BE2C (cell line): ENCODE measurements at regions not wholly inside any gene's neighbourhood (a gene's known extent, or its start where the extent isn't known, plus 50 kb on each side); places are given as distances from the start of the nearest gene placed in this dataset.

Experiments
- DNase-seq: peaks from one replicate; pipeline ENCODE4 v3.0.0-alpha.2; 2020
- H3K27me3 ChIP-seq: fragments of 250-450 bp; sonication (Bioruptor Pico); 2 replicates; pipeline ENCODE4 v1.5.1; 2020; ENCODE audit warnings: mild to moderate bottlenecking
- H3K36me3 ChIP-seq: fragments of 250-450 bp; sonication (Bioruptor Pico); 2 replicates; pipeline ENCODE4 v1.5.1; 2020; ENCODE audit warnings: mild to moderate bottlenecking
- H3K4me1 ChIP-seq: fragments of 250-450 bp; sonication (Bioruptor Pico); 2 replicates; pipeline ENCODE4 v1.5.1; 2020
- H3K4me3 ChIP-seq: 2 replicates; pipeline ENCODE4 v1.5.1; 2011; ENCODE audit warnings: low read depth, low read length
- H3K9me3 ChIP-seq: fragments of 250-450 bp; sonication (Bioruptor Pico); 2 replicates; pipeline ENCODE4 v1.5.1; 2020
- CTCF ChIP-seq: IDR thresholded peaks from 2 replicates; pipeline ENCODE4 v1.5.1; 2012; ENCODE audit warnings: mild to moderate bottlenecking, low read depth, low read length

GRCh38 chr2:234345921-234346320 lies 151.0 kb downstream of the ARL4C start:
- Histone ChIP-seq H3K9me3 (no peaks in the 10 kb centered on the region), H3K4me1 (no peaks in the 10 kb centered on the region), H3K4me3 (no peak overlapping the region), H3K27me3 (no peaks in the 10 kb centered on the region), H3K36me3 (no peaks in the 10 kb centered on the region)
- no peak for TF ChIP-seq CTCF
- no peak for DNase-seq

- Histone ChIP-seq H3K36me3 (no peaks in the 10 kb centered on the region), H3K9me3 (no peaks in the 10 kb centered on the region), H3K4me3 (no peak overlapping the region), H3K4me1 (no peaks in the 10 kb centered on the region), H3K27me3 (no peaks in the 10 kb centered on the region)
- DNase-seq: no peak
- no peak for TF ChIP-seq CTCF
Measured at GRCh38 chr2:234344012-234344411, 152.9 kb downstream of the ARL4C start.

- Histone ChIP-seq H3K9me3 (no peaks in the 10 kb centered on the region), H3K4me3 (no peak overlapping the region), H3K27me3 (no peaks in the 10 kb centered on the region), H3K4me1 (no peaks in the 10 kb centered on the region), H3K36me3 (no peaks in the 10 kb centered on the region)
- DNase-seq: no peak
- no peak for TF ChIP-seq CTCF
Measured at GRCh38 chr2:234343372-234343771, 153.5 kb downstream of the ARL4C start.

- no peak for DNase-seq
- TF ChIP-seq CTCF: no peak
- Histone ChIP-seq H3K9me3 (no peaks in the 10 kb centered on the region), H3K4me3 (no peak overlapping the region), H3K36me3 (no peaks in the 10 kb centered on the region), H3K27me3 (no peaks in the 10 kb centered on the region), H3K4me1 (no peaks in the 10 kb centered on the region)
Measured at GRCh38 chr2:234341306-234341985, 155.4 kb downstream of the ARL4C start.

GRCh38 chr2:234339501-234339900 lies 157.4 kb downstream of the ARL4C start:
- DNase-seq: no peak
- Histone ChIP-seq H3K4me1 (peaks cover 13% of the 10 kb centered on the region), H3K4me3 (no peak overlapping the region), H3K27me3 (no peaks in the 10 kb centered on the region), H3K36me3 (no peaks in the 10 kb centered on the region), H3K9me3 (no peaks in the 10 kb centered on the region)
- no peak for TF ChIP-seq CTCF

GRCh38 chr2:234339011-234339410 lies 157.9 kb downstream of the ARL4C start:
- H3K9me3 ChIP-seq: no peaks in the 10 kb centered on the region
- no peak overlapping the region for H3K4me3 ChIP-seq

More at GRCh38 chr2:234339011-234339410, 157.9 kb downstream of the ARL4C start:
- H3K36me3 ChIP-seq: no peaks in the 10 kb centered on the region
- peaks cover 17% of the 10 kb centered on the region for H3K4me1 ChIP-seq
- no peak for DNase-seq
- no peak for TF ChIP-seq CTCF
- H3K27me3 ChIP-seq: no peaks in the 10 kb centered on the region
